ENCODE measurements at regions not wholly inside any gene's neighbourhood (a gene's known extent, or its start where the extent isn't known, plus 50 kb on each side); places are given as distances from the start of the nearest gene placed in this dataset.

- no peak overlapping the region for H2AFZ ChIP-seq (ENCODE audit: low read depth, low read length)
- no peak overlapping the region for H3K4me3 ChIP-seq (ENCODE audit: low read length)
- H3F3A ChIP-seq (ENCODE audit: insufficient read depth, low read length, poor library complexity, severe bottlenecking), result no peaks in the 10 kb centered on the region
- no peak overlapping the region for H3K9ac ChIP-seq (ENCODE audit: low read length)
- no peaks in the 10 kb centered on the region for H4K20me1 ChIP-seq (ENCODE audit: insufficient read depth)
- no peak overlapping the region for H3K4me2 ChIP-seq (ENCODE audit: low read length)
- H3K27me3 ChIP-seq (ENCODE audit: insufficient read depth, low read depth, low read length), result no peaks in the 10 kb centered on the region
- no peak overlapping the region for H3K27ac ChIP-seq (ENCODE audit: low read length)
- no peaks in the 10 kb centered on the region for H3K79me2 ChIP-seq (replicated peaks; ENCODE audit: insufficient read depth, low read length)
- no peak for TF ChIP-seq TAF1 (IDR thresholded peaks at IDR 0.05; ENCODE audit: low read depth)
- no peak for TF ChIP-seq RAD21 (conservative IDR thresholded peaks at IDR 0.05)
- no peak for TF ChIP-seq MXI1 (conservative IDR thresholded peaks at IDR 0.05; ENCODE audit: poor library complexity, severe bottlenecking)
- TF ChIP-seq CTCF (IDR thresholded peaks at IDR 0.05; ENCODE audit: poor library complexity, severe bottlenecking), result no peak
- TF ChIP-seq POLR2AphosphoS5 (IDR thresholded peaks at IDR 0.05), result no peak
- no peaks in the 10 kb centered on the region for H3K9me2 ChIP-seq (ENCODE audit: insufficient read depth, low read length)
- H3K9me3 ChIP-seq (ENCODE audit: low read length), result no peaks in the 10 kb centered on the region
- H3K36me3 ChIP-seq (ENCODE audit: insufficient read depth, low read length), result no peaks in the 10 kb centered on the region
These were observed 177.5 kb downstream of the NAA11 start for GRCh38 chr4:79148369-79148768.

DNA sequence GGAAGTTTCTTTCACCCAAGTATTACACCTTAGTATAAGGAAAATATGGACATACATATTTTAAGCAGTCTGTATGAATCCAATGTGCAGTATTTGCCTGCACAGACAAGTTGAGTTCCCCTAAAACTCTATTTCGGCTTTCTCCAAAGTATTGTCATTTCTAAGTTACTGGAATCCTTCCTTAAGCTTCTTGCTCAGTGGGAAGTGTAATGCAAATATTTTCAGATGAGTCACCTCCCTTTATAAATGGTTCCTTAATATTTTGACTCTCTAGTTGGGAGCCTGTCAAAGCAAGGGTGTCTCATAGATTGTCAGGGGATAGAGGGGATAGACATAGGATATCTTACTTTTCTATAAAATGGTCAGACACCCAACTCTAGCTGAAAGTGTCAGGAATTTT, 178.6 kb downstream of the NAA11 start:
- no peaks in the 10 kb centered on the region for H3F3A ChIP-seq (ENCODE audit: insufficient read depth, low read length, poor library complexity, severe bottlenecking)
- H3K9me3 ChIP-seq (ENCODE audit: low read length), result no peaks in the 10 kb centered on the region
- no peaks in the 10 kb centered on the region for H3K9me2 ChIP-seq (ENCODE audit: insufficient read depth, low read length)
- no peak for TF ChIP-seq RAD21 (conservative IDR thresholded peaks at IDR 0.05)
- TF ChIP-seq CTCF (IDR thresholded peaks at IDR 0.05; ENCODE audit: poor library complexity, severe bottlenecking), result no peak
- no peak for TF ChIP-seq SMC3 (conservative IDR thresholded peaks at IDR 0.05; ENCODE audit: poor library complexity)
- no peak for TF ChIP-seq MXI1 (conservative IDR thresholded peaks at IDR 0.05; ENCODE audit: poor library complexity, severe bottlenecking)
- no peak for TF ChIP-seq REST (IDR thresholded peaks at IDR 0.05; ENCODE audit: borderline replicate concordance)
- TF ChIP-seq EP300 (conservative IDR thresholded peaks at IDR 0.05; ENCODE audit: poor library complexity, severe bottlenecking), result no peak
- no peak for TF ChIP-seq EZH2 (IDR thresholded peaks at IDR 0.05; ENCODE audit: borderline replicate concordance, insufficient read depth, low read length, poor library complexity, severe bottlenecking)
- no peak for TF ChIP-seq TAF1 (IDR thresholded peaks at IDR 0.05; ENCODE audit: low read depth)
- TF ChIP-seq POLR2AphosphoS5 (IDR thresholded peaks at IDR 0.05), result no peak
- H3K27ac ChIP-seq (ENCODE audit: low read length), result no peak overlapping the region
- H3K4me3 ChIP-seq (ENCODE audit: low read length), result no peak overlapping the region
- no peaks in the 10 kb centered on the region for H3K79me2 ChIP-seq (replicated peaks; ENCODE audit: insufficient read depth, low read length)
- no peak overlapping the region for H2AFZ ChIP-seq (ENCODE audit: low read depth, low read length)
- H3K9ac ChIP-seq (ENCODE audit: low read length), result no peak overlapping the region
- no peak overlapping the region for H3K4me2 ChIP-seq (ENCODE audit: low read length)
- no peaks in the 10 kb centered on the region for H3K36me3 ChIP-seq (ENCODE audit: insufficient read depth, low read length)
- no peaks in the 10 kb centered on the region for H4K20me1 ChIP-seq (ENCODE audit: insufficient read depth)
- no peaks in the 10 kb centered on the region for H3K27me3 ChIP-seq (ENCODE audit: insufficient read depth, low read depth, low read length)
